GM12892 (cell line): ENCODE measurements at regions not wholly inside any gene's neighbourhood (a gene's known extent, or its start where the extent isn't known, plus 50 kb on each side); places are given as distances from the start of the nearest gene placed in this dataset.

Experiments used
- POLR2A ChIP-seq: IDR thresholded peaks from 2 replicates; pipeline ENCODE4 v1.6.1; 2011; ENCODE audit warnings: low read depth, low read length, control low read depth
- POLR2AphosphoS5 ChIP-seq: IDR thresholded peaks from 2 replicates; pipeline ENCODE4 v1.6.1; 2011; ENCODE audit warnings: low read depth, low read length, control low read depth

GRCh38 chr7:69067397-69067796 lies 530.9 kb upstream of the AUTS2 start:
- TF ChIP-seq POLR2AphosphoS5, result no peak
- no peak for TF ChIP-seq POLR2A
